ENCODE measurements at regions not wholly inside any gene's neighbourhood (a gene's known extent, or its start where the extent isn't known, plus 50 kb on each side); places are given as distances from the start of the nearest gene placed in this dataset.

DNA sequence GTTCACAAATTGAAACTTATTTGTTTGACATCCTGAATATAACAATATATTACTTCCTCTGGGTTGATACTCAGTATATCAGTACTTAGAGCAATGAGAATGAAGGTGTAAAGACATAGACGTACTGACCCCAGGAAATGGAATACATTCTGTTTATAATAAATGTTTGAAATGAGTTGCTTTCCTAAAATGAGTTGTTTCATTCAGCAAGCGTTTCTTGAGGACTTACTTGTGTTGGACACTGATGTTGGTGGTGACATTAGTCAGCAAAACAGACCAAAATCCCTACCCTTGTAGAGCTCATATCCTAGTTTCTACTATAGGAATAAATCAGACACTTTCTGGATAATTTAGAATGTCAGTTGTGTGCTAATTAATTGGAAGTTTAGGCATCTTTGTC lies 184.3 kb downstream of the ZDHHC21 start:
- BruUV-seq (replicated peaks) = no TSS peak
- Histone ChIP-seq H3K4me1 (ENCODE audit: control insufficient read depth, insufficient read depth, low read length) (no peaks in the 10 kb centered on the region), H3K4me3 (ENCODE audit: low read depth in 2 of 2, low read length in 2 of 2) (no peak overlapping the region), H3K27me3 (ENCODE audit: control insufficient read depth, insufficient read depth, low read length) (no peaks in the 10 kb centered on the region), H3K36me3 (ENCODE audit: control insufficient read depth, insufficient read depth, low read length) (no peaks in the 10 kb centered on the region), H3K9me3 (ENCODE audit: control insufficient read depth, insufficient read depth, low read depth, low read length) (no peaks in the 10 kb centered on the region), H3K27ac (ENCODE audit: low read length) (no peak overlapping the region)
- in situ Hi-C loops (cut with HindIII; ENCODE audit: low pct_unique_long_range_greater_than_20kb, low sequenced_read_pairs) (no loop called here), intact Hi-C loops (cut with micrococcal nuclease; ENCODE audit: unreplicated experiment) (no loop called here)
- DNase-seq (ENCODE audit: low read depth, low spot score) (no peak), ATAC-seq (no peak)
- CTCF ChIA-PET = no interaction called here
- TF ChIP-seq SIN3A (IDR thresholded peaks at IDR 0.05; ENCODE audit: borderline replicate concordance, insufficient read depth, low read depth, low read length) (no peak), POLR2AphosphoS5 (IDR thresholded peaks at IDR 0.05; ENCODE audit: low read depth, low read length) (no peak), TCF7L2 (IDR thresholded peaks at IDR 0.05; ENCODE audit: low read depth, low read length) (no peak)
- TF ChIP-seq, protein P1, sequence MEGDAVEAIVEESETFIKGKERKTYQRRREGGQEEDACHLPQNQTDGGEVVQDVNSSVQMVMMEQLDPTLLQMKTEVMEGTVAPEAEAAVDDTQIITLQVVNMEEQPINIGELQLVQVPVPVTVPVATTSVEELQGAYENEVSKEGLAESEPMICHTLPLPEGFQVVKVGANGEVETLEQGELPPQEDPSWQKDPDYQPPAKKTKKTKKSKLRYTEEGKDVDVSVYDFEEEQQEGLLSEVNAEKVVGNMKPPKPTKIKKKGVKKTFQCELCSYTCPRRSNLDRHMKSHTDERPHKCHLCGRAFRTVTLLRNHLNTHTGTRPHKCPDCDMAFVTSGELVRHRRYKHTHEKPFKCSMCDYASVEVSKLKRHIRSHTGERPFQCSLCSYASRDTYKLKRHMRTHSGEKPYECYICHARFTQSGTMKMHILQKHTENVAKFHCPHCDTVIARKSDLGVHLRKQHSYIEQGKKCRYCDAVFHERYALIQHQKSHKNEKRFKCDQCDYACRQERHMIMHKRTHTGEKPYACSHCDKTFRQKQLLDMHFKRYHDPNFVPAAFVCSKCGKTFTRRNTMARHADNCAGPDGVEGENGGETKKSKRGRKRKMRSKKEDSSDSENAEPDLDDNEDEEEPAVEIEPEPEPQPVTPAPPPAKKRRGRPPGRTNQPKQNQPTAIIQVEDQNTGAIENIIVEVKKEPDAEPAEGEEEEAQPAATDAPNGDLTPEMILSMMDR (IDR thresholded peaks at IDR 0.05) = no peak
- TF ChIP-seq, protein P2, sequence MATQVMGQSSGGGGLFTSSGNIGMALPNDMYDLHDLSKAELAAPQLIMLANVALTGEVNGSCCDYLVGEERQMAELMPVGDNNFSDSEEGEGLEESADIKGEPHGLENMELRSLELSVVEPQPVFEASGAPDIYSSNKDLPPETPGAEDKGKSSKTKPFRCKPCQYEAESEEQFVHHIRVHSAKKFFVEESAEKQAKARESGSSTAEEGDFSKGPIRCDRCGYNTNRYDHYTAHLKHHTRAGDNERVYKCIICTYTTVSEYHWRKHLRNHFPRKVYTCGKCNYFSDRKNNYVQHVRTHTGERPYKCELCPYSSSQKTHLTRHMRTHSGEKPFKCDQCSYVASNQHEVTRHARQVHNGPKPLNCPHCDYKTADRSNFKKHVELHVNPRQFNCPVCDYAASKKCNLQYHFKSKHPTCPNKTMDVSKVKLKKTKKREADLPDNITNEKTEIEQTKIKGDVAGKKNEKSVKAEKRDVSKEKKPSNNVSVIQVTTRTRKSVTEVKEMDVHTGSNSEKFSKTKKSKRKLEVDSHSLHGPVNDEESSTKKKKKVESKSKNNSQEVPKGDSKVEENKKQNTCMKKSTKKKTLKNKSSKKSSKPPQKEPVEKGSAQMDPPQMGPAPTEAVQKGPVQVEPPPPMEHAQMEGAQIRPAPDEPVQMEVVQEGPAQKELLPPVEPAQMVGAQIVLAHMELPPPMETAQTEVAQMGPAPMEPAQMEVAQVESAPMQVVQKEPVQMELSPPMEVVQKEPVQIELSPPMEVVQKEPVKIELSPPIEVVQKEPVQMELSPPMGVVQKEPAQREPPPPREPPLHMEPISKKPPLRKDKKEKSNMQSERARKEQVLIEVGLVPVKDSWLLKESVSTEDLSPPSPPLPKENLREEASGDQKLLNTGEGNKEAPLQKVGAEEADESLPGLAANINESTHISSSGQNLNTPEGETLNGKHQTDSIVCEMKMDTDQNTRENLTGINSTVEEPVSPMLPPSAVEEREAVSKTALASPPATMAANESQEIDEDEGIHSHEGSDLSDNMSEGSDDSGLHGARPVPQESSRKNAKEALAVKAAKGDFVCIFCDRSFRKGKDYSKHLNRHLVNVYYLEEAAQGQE (IDR thresholded peaks at IDR 0.05; ENCODE audit: insufficient read depth in 1 of 2, low read depth in 2 of 2, low read length in 1 of 2) = no peak
- POLR2A ChIA-PET = no interaction called here

DNA sequence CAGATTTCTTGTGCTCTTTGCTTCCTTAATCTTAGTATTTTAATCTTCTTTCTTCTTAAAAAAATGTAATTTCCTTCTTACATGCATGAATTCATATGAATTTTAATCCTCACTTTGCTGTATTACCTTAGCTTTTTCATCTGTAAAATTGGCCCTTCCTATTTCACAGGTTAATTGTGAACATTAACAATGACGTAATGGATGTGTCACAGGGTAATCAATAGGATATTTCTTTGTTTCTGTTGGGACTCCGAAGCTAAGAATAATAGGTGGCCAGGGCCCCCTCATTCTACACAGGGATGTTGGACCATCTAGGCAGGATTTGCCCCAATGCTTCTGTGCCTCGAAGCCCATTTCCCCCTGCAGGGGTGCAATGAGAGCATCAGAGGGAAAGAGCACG lies 187.4 kb upstream of the NFIB start:
- BruUV-seq (replicated peaks) = no TSS peak
- DNase-seq (ENCODE audit: low read depth, low spot score) = no peak
- in situ Hi-C loops (cut with HindIII; ENCODE audit: low pct_unique_long_range_greater_than_20kb, low sequenced_read_pairs) (no loop called here), intact Hi-C loops (cut with micrococcal nuclease; ENCODE audit: unreplicated experiment) (no loop called here)
- H3K36me3 ChIP-seq (ENCODE audit: control insufficient read depth, insufficient read depth, low read length) = no peaks in the 10 kb centered on the region
- no peaks in the 10 kb centered on the region for H3K4me1 ChIP-seq (ENCODE audit: control insufficient read depth, insufficient read depth, low read length)
- no peaks in the 10 kb centered on the region for H3K9me3 ChIP-seq (ENCODE audit: control insufficient read depth, insufficient read depth, low read depth, low read length)
- ChIA-PET POLR2A (no interaction called here), CTCF (no interaction called here)
- no peaks in the 10 kb centered on the region for H3K27me3 ChIP-seq (ENCODE audit: control insufficient read depth, insufficient read depth, low read length)
- no peak for ATAC-seq
- TF ChIP-seq POLR2AphosphoS5 (IDR thresholded peaks at IDR 0.05; ENCODE audit: low read depth, low read length) = no peak
- TF ChIP-seq, protein P1 (IDR thresholded peaks at IDR 0.05) = no peak
- TF ChIP-seq, protein P2 (IDR thresholded peaks at IDR 0.05; ENCODE audit: insufficient read depth in 1 of 2, low read depth in 2 of 2, low read length in 1 of 2) = no peak
- TF ChIP-seq TCF7L2 (IDR thresholded peaks at IDR 0.05; ENCODE audit: low read depth, low read length) = no peak
- no peak for TF ChIP-seq SIN3A (IDR thresholded peaks at IDR 0.05; ENCODE audit: borderline replicate concordance, insufficient read depth, low read depth, low read length)
- no peak overlapping the region for H3K27ac ChIP-seq (ENCODE audit: low read length)
- H3K4me3 ChIP-seq (ENCODE audit: low read depth in 2 of 2, low read length in 2 of 2) = no peak overlapping the region
